SK-N-MC (cell line): ENCODE measurements at regions not wholly inside any gene's neighbourhood (a gene's known extent, or its start where the extent isn't known, plus 50 kb on each side); places are given as distances from the start of the nearest gene placed in this dataset.

ENCODE experiments used
- EZH2 ChIP-seq: fragments of 200-600 bp; sonication (generic); IDR thresholded peaks from one replicate; pipeline ENCODE4 v1.6.1; 2017; ENCODE audit warnings: antibody characterized with exemption
- FOXP2 ChIP-seq: optimal IDR thresholded peaks from 2 replicates; pipeline ENCODE3; 2011; ENCODE audit warnings: mild to moderate bottlenecking, moderate library complexity; ENCODE audit not compliant: insufficient read depth; ENCODE audit errors: extremely low read length, control extremely low read depth
- POLR2AphosphoS5 ChIP-seq: IDR thresholded peaks from 2 replicates; pipeline ENCODE4 v1.6.1; 2012; ENCODE audit warnings: mild to moderate bottlenecking, low read depth, low read length, borderline replicate concordance

- TF ChIP-seq POLR2AphosphoS5 (no peak), EZH2 (no peak), FOXP2 (no peak)
Measured at GRCh38 chr7:10721289-10721688, 252.4 kb upstream of the PHF14 start.
